Testis (tissue), 2 donors: ENCODE measurements at regions not wholly inside any gene's neighbourhood (a gene's known extent, or its start where the extent isn't known, plus 50 kb on each side); places are given as distances from the start of the nearest gene placed in this dataset.

Source experiments
- POLR2A ChIP-seq: fragments of 450-650 bp; IDR thresholded peaks from one replicate; pipeline ENCODE4 v1.6.1; 2017; ENCODE audit warnings: antibody characterized with exemption, mild to moderate bottlenecking, moderate library complexity
- TF ChIP-seq, protein P1 (sequence below), 3 experiments: fragments of 450-650 bp in 2 of 3; fragments of 200-600 bp in 1 of 3; sonication (generic) in 1 of 3; IDR thresholded peaks; one replicate each; pipeline ENCODE4 v1.5.1; 2016 to 2019; ENCODE audit warnings: antibody characterized with exemption in 3 of 3, mild to moderate bottlenecking in 2 of 3, moderate library complexity in 1 of 3

DNA sequence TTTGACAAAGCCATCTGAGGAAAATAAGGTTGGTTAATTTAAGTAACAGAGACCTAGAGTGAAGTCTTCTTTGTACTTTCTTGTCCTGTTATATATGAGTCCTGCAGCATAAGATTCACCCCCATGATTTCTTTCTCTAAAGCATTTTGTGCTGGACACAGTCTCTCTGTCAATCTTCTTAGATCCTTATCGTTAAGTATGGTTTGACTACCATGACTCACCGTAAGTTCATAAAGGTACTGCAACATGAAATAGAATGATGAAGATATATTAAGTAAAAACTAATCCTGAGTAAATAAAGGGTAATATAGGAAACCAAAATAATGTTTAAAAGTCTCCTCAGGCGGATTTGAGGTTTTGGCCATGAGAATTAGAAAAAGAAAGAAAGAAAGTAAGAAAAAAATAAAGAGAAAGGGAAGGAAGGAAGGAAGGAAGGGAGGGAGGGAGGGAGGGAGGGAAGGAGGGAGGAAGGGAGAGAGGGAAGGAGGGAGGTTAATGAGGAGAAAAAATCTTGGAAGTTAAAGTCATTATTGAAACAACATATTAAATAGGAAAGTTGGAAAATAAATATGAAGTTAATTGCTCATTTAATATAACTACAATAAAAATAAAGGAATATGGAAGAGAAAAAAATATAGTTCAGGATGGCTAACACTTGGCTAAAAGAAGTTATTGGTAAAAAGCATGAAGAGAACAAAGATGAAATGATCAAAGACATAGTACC, 980.3 kb upstream of the CDH2 start:
- TF ChIP-seq, protein P1, sequence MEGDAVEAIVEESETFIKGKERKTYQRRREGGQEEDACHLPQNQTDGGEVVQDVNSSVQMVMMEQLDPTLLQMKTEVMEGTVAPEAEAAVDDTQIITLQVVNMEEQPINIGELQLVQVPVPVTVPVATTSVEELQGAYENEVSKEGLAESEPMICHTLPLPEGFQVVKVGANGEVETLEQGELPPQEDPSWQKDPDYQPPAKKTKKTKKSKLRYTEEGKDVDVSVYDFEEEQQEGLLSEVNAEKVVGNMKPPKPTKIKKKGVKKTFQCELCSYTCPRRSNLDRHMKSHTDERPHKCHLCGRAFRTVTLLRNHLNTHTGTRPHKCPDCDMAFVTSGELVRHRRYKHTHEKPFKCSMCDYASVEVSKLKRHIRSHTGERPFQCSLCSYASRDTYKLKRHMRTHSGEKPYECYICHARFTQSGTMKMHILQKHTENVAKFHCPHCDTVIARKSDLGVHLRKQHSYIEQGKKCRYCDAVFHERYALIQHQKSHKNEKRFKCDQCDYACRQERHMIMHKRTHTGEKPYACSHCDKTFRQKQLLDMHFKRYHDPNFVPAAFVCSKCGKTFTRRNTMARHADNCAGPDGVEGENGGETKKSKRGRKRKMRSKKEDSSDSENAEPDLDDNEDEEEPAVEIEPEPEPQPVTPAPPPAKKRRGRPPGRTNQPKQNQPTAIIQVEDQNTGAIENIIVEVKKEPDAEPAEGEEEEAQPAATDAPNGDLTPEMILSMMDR (IDR thresholded peaks at IDR 0.05) = no peak
- no peak for TF ChIP-seq POLR2A
